CD14-positive monocyte (primary cell): ENCODE measurements at regions not wholly inside any gene's neighbourhood (a gene's known extent, or its start where the extent isn't known, plus 50 kb on each side); places are given as distances from the start of the nearest gene placed in this dataset.

Experiments
- DNase-seq, 3 donors: peaks; one replicate each; pipeline ENCODE4 v3.0.0-alpha.2; 2011 to 2022
- H2AFZ ChIP-seq: 2 replicates; pipeline ENCODE4 v1.6.0; 2012; ENCODE audit warnings: mild to moderate bottlenecking, low read depth, low read length, inconsistent platforms; ENCODE audit not compliant: insufficient read depth, poor library complexity, severe bottlenecking
- H3K27ac ChIP-seq, 2 donors: 1 replicate in 1 of 2; 2 replicates in 1 of 2; pipeline ENCODE4 v1.5.1; 2012 to 2013; ENCODE audit warnings: low read length in 2 of 2, control low read depth in 1 of 2, inconsistent platforms in 1 of 2, low read depth in 1 of 2, mild to moderate bottlenecking in 1 of 2
- H3K27me3 ChIP-seq, 2 donors: one replicate each; pipeline versions ENCODE4 v1.6.0 to v1.6.1; 2011 to 2013; ENCODE audit warnings: low read length in 2 of 2; ENCODE audit not compliant: control insufficient read depth in 2 of 2, insufficient read depth in 2 of 2
- H3K36me3 ChIP-seq, 2 donors: replicated peaks in 1 of 2; 1 replicate in 1 of 2; 2 replicates in 1 of 2; pipeline versions ENCODE4 v1.5.1 to v1.6.1; 2012 to 2013; ENCODE audit warnings: low read length in 2 of 2, control low read depth in 1 of 2, inconsistent platforms in 1 of 2, mild to moderate bottlenecking in 1 of 2; ENCODE audit not compliant: insufficient read depth in 2 of 2, control insufficient read depth in 1 of 2
- H3K4me1 ChIP-seq, 2 donors: 1 replicate in 1 of 2; 2 replicates in 1 of 2; pipeline versions ENCODE4 v1.5.1 to v1.6.1; 2012 to 2013; ENCODE audit warnings: low read length in 2 of 2, control low read depth in 1 of 2, inconsistent platforms in 1 of 2, mild to moderate bottlenecking in 1 of 2, moderate library complexity in 1 of 2; ENCODE audit not compliant: insufficient read depth in 2 of 2, control insufficient read depth in 1 of 2
- H3K4me2 ChIP-seq: replicated peaks from 2 replicates; pipeline ENCODE3; 2012; ENCODE audit warnings: low read length, moderate library complexity, mild to moderate bottlenecking; ENCODE audit not compliant: poor library complexity, severe bottlenecking; ENCODE audit errors: extremely low read depth
- H3K4me3 ChIP-seq, 3 experiments: fragments of 200-600 bp in 1 of 3; sonication (generic) in 1 of 3; replicated peaks in 1 of 3; 1 replicate in 2 of 3; 2 replicates in 1 of 3; pipeline ENCODE4 v1.5.1; 2011 to 2013; ENCODE audit warnings: low read length in 3 of 3, mild to moderate bottlenecking in 3 of 3, control low read depth in 2 of 3, low read depth in 2 of 3, inconsistent platforms in 1 of 3, moderate library complexity in 1 of 3
- H3K79me2 ChIP-seq: 2 replicates; pipeline ENCODE4 v1.6.0; 2012; ENCODE audit warnings: mild to moderate bottlenecking, control low read depth, inconsistent platforms, low read length, moderate library complexity; ENCODE audit not compliant: insufficient read depth
- H3K9ac ChIP-seq: 2 replicates; pipeline ENCODE4 v1.6.0; 2017; ENCODE audit warnings: low read length, mild to moderate bottlenecking; ENCODE audit not compliant: insufficient read depth, poor library complexity, severe bottlenecking
- H3K9me3 ChIP-seq, 2 donors: replicated peaks in 1 of 2; 1 replicate in 1 of 2; 2 replicates in 1 of 2; pipeline versions ENCODE4 v1.5.1 to v1.6.1; 2012 to 2013; ENCODE audit warnings: low read length in 2 of 2, control low read depth in 1 of 2; ENCODE audit not compliant: control insufficient read depth in 1 of 2, insufficient read depth in 1 of 2
- H4K20me1 ChIP-seq: 2 replicates; pipeline ENCODE4 v1.6.0; 2012; ENCODE audit warnings: mild to moderate bottlenecking, low read length, control low read depth, moderate library complexity; ENCODE audit not compliant: insufficient read depth
- H3K27ac Mint-ChIP-seq, 7 donors: one replicate each; pipeline ENCODE4 v1.8.0; 2020; ENCODE audit warnings: mild to moderate bottlenecking in 7 of 7, mixed read lengths in 7 of 7, moderate library complexity in 6 of 7, inconsistent platforms in 2 of 7
- H3K27me3 Mint-ChIP-seq, 3 donors: one replicate each; pipeline ENCODE4 v1.8.0; 2021 to 2022; ENCODE audit warnings: low read depth in 3 of 3, mild to moderate bottlenecking in 3 of 3, mixed read lengths in 3 of 3, moderate library complexity in 3 of 3, inconsistent platforms in 1 of 3
- H3K36me3 Mint-ChIP-seq, 2 donors: one replicate each; pipeline ENCODE4 v1.8.0; 2020; ENCODE audit warnings: mixed read lengths in 2 of 2, inconsistent platforms in 1 of 2, mild to moderate bottlenecking in 1 of 2
- H3K4me1 Mint-ChIP-seq: one replicate; pipeline ENCODE4 v1.8.0; 2020; ENCODE audit warnings: mild to moderate bottlenecking, mixed read lengths
- H3K4me3 Mint-ChIP-seq, 2 donors: one replicate each; pipeline ENCODE4 v1.8.0; 2020; ENCODE audit warnings: mild to moderate bottlenecking in 2 of 2, mixed read lengths in 2 of 2, moderate library complexity in 1 of 2
- H3K9me3 Mint-ChIP-seq, 7 donors: one replicate each; pipeline ENCODE4 v1.8.0; 2020 to 2022; ENCODE audit warnings: mixed read lengths in 7 of 7, mild to moderate bottlenecking in 6 of 7, moderate library complexity in 6 of 7, inconsistent platforms in 2 of 7
- CTCF ChIP-seq: fragments of 200-600 bp; IDR thresholded peaks from one replicate; pipeline ENCODE4 v1.8.0; 2022; ENCODE audit warnings: antibody characterized with exemption, mild to moderate bottlenecking
- WGBS: methylation state at CpG from one replicate; pipeline ENCODE4 v1.1.5; 2013; ENCODE audit warnings: missing lambda C conversion rate; ENCODE audit not compliant: insufficient coverage; 5-methylcytosine and 5-hydroxymethylcytosine counted together
- intact Hi-C, 2 donors: fragments of 100-400 bp; cut with micrococcal nuclease; formaldehyde crosslinking; loops; one replicate each; pipeline versions ENCODE4 v1.15.0 to v1.15.1; 2023

GRCh38 chrX:67961516-67961915 is 417.7 kb downstream of the AR start:
- no peak overlapping the region for H3K4me3 Mint-ChIP-seq
- no peaks in the 10 kb centered on the region for H3K4me1 Mint-ChIP-seq
- Histone ChIP-seq H3K27ac (no peak overlapping the region), H3K36me3 (no peaks in the 10 kb centered on the region), H3K79me2 (no peaks in the 10 kb centered on the region), H3K9ac (no peak overlapping the region), H3K27me3 (no peaks in the 10 kb centered on the region), H3K4me3 (no peak overlapping the region), H3K9me3 (no peaks in the 10 kb centered on the region), H3K4me2 (no peak overlapping the region), H3K4me1 (no peaks in the 10 kb centered on the region), H2AFZ (no peak overlapping the region), H4K20me1 (no peaks in the 10 kb centered on the region)
- no peaks in the 10 kb centered on the region for H3K36me3 Mint-ChIP-seq
- intact Hi-C loops, result no loop called here
- DNase-seq, result no peak
- H3K27ac Mint-ChIP-seq, result no peak overlapping the region
- peaks cover 0 to 1% (median 0%) of the 10 kb centered on the region in 3 donors for H3K27me3 Mint-ChIP-seq
- TF ChIP-seq CTCF, result no peak
- no CpG with 5 or more reads among the region's 3 CpGs for WGBS
- H3K9me3 Mint-ChIP-seq, result peaks cover 1 to 6% (median 2%) of the 10 kb centered on the region in 7 donors
